GM15510 (cell line): ENCODE measurements at regions not wholly inside any gene's neighbourhood (a gene's known extent, or its start where the extent isn't known, plus 50 kb on each side); places are given as distances from the start of the nearest gene placed in this dataset.

Experiments
- POLR2A ChIP-seq: IDR thresholded peaks from 3 replicates; pipeline ENCODE4 v1.6.1; 2011; ENCODE audit warnings: borderline replicate concordance; ENCODE audit not compliant: insufficient read length; ENCODE audit errors: extremely low read depth

GRCh38 chr3:71893122-71893521, 108.2 kb upstream of the PROK2 start:
- no peak for TF ChIP-seq POLR2A

DNA sequence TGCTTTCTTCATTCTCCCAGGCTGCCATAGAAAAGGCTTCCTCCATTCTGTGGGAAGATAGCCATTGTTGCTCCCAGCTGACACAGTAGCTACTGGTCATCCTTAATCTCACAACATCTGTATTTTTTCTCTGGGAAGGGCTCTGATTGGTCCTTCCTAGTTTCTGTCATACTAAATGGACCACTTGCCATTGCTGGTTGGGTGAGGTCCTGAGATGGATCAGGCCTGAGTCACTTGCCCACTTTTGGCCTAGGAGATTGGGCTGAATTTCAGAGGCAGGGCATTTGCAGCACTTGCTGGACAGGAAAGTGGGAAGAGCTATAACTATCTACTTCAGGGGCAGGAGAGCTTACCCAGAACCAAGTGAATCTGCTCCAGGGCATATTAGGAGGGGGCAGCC, 106.5 kb upstream of the PROK2 start:
- TF ChIP-seq POLR2A = no peak

- no peak for TF ChIP-seq POLR2A
Observed at GRCh38 chr3:71890356-71890931, 105.5 kb upstream of the PROK2 start.

- TF ChIP-seq POLR2A = no peak
Observed at GRCh38 chr3:71887256-71887655, 102.3 kb upstream of the PROK2 start.

DNA sequence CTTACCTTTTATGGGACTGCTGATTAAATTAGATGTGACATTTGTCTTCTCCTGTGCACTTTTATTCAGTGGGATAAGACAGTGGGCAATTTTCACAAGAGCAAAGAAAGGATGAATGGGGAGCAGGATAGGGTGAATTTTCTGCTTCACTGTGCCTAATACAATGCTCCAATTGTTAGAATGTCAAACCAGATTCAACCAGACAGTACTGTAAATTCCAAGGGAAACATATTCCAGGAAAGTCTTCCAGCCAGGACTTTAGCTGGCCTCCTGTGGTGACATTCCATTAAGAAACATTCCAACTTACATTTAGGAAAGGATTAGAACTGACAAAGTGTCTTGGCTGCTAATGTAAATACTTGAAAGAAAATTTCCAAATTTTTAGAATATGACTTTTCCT, 100.1 kb upstream of the PROK2 start:
- TF ChIP-seq POLR2A = no peak

- no peak for TF ChIP-seq POLR2A
Observed at GRCh38 chr3:71881732-71882131, 96.8 kb upstream of the PROK2 start.

- no peak for TF ChIP-seq POLR2A
Observed at GRCh38 chr3:71881041-71881440, 96.1 kb upstream of the PROK2 start.

GRCh38 chr3:71879089-71879488, 94.1 kb upstream of the PROK2 start:
- TF ChIP-seq POLR2A = no peak

DNA sequence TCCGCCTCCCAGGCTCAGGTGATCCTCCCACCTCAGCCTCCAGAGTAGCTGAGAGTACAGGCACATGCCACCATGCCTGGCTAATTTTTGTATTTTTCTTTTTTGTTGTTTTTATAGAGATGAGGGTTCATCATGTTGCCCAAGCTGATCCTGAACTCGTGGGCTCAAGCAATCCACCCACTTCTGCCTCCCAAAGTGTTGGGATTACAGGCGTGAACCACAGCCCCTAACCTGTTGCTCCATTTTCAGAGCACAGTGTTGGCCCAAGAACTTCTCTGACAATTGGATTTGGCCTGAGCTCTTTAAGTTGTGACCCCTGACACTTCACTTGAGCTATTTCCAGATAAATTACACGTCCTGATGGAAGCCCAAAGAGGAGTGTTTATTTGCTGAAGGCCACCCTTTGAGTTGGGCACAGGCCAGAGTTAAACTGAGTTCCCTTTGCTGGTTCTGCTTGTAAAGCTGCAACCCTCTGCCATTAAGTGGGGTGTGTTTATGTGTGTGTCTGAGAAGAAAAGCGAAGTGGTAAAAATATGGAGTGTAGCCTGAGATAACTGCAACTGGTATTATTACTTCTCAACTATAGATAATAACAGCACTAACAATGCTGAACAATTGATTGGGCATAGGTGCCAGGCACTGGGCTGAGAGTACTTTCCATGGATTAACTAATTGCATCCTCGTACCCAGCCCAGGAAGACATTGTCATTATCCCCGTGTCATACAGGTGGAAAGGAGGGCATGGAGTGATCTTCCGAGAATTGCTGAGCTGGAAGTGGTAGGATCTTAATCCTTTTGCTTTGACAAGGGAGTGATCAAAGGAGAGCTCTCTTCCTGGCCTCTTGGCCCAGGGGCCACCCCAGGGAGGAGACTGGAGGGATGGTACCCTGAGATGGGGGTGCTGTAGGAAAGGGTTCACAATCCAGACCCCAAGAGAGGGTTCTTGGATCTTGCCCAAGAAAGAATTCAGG, 91.5 kb upstream of the PROK2 start:
- no peak for TF ChIP-seq POLR2A

GRCh38 chr3:71875461-71875947, 90.6 kb upstream of the PROK2 start:
- TF ChIP-seq POLR2A = no peak

DNA sequence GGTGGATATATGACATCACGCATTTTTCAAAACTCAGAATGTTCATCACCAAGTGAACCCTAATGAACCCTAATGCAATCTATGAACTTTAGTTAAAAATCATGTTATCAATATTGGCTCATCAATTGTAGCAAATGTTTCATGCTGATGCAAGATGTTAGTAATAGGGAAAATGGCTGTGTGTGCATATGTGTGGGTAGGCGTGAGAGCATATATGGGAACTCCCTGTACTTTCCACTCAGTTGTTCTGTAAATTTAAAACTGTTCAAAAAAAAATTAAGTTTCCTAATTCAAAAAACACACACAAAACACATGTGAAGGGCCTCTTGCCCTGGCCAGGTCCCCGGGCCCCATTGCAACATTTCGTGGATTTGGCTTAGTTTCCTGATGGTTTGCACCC, 89.7 kb upstream of the PROK2 start:
- TF ChIP-seq POLR2A = no peak

DNA sequence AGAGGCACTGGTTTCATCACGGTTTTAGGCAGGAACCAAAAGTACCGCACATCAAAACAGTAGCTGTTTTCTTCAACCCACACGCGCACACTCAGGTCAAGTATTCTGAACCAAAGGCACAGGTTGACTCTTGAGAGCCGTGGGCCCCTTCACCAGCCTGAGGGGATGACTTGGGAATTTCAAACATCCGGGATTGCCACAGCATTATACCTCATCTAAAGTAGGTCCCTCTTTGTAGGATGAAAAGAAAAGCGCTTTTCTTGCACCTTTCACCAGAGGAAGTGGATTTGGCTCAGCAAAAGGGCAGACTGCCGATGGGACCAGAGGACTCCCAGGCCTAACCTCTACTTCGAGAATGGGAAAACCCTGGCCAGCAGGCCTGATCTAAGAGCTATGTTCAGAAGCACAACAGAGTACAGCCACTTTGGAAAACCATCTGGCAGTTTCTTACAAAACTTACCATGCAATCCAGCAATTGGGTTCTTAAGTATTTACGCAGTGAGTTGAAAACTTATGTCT, 88.2 kb upstream of the PROK2 start:
- TF ChIP-seq POLR2A = no peak

DNA sequence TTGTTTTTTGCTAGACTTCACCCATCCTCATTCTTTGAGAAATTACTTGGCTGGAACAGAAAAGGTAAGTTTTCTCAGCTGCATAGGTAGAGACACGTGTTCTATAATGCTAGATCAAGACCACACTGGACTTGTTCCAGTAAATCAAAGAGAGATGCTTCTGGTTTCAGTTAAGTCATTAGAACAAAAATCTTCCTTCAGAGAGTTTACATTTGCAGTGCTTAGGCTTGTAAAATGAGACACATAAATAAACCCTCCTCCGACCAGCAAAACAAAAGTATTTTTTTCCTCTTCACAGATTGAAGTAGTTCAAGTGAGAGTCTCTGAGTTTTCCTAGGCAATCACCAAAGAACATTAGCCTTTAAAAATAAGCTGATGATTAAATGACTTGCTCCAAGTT, 87.3 kb upstream of the PROK2 start:
- no peak for TF ChIP-seq POLR2A

GRCh38 chr3:71870966-71871512, 86.1 kb upstream of the PROK2 start:
- no peak for TF ChIP-seq POLR2A

DNA sequence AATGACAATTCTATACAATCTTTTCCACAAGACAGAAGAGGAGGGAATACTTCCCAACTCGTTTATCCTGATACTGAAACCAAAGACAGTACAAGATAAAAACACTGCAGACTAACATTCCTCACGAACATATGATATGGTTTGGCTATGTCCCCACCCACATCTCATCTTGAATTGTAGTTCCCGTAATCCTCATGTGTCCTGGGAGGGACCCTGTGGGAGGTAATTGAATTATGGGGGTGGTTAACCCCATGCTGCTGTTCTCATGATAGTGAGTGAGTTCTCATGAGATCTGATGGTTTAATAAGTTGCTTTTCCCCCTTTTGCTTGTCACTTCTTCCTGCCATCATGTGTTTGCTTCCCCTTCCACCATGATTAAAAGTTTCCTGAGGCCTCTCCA, 83.9 kb upstream of the PROK2 start:
- TF ChIP-seq POLR2A = no peak
